TTC549 (cell line): ENCODE measurements at regions not wholly inside any gene's neighbourhood (a gene's known extent, or its start where the extent isn't known, plus 50 kb on each side); places are given as distances from the start of the nearest gene placed in this dataset.
"Not testable (repeated sequence)": the region's sequence is repeated elsewhere in the genome, so short reads cannot be mapped to it uniquely, and the experiment has no call there.

ENCODE experiments used
- FAIRE-seq: peaks from 2 replicates; lab custom pipeline; 2012; peaks lifted over from hg19 to GRCh38; lab: Jason Lieb, UNC

DNA sequence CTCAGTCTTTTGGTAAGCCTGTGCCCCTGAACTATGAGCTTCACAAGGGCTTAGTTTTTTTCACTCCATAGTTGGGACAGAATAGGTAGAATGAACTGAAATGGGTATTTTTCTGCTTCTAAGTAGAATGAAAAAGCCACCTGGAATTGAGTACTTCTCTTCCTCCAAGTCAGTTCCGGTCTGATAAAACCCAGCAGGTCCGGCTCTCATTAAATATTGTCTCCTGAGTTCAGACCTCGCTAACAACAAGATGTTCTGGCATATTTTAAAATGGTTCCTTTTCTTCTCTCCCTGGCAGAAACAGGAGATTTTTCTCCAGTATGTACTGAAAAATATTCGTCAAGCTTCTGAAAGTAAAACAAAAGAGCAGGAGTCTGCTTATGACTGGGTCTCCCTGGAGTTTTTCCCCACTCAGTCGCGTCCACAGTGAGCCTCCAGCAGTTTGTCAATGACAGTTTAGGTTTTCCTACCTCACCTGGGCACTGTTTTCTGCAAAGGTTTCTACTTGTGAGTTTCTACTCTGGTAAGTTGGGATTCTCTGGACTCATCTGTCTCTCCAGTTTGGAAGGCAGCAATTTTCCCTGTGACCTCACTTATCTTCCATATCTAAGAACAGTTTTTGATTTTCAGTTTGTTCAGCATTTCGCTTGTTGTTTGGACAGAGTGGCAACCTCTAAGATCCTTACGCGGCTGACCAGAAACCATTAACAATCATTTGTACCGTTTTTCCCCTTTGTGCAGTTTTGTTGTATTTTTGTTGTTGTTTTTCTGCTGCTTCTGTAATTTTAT is 868.0 kb downstream of the METTL15 start:
- FAIRE-seq = no peak

- FAIRE-seq = no peak
Measured at GRCh38 chr11:28969832-28970231, 861.6 kb downstream of the METTL15 start.

DNA sequence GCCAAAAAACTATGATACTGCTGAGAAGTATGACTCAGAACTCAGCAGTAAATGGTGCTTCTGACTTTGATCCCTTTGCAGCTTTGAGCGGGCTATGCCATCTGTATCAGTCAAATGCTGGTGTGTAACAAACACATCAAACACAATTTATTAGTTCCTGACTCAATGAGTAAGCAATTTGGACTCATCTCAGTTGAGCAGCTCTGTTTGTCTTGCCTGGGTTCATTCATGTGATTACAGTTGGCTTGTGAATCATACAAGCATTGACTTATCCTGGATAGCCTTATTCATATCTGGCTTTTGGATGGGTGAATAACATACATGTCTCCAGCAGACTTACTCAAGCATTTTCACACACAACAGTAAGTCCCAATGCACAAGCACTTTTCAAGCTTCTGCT is 858.8 kb downstream of the METTL15 start:
- FAIRE-seq = no peak

- FAIRE-seq = no peak
Measured at GRCh38 chr11:28965819-28966218, 857.6 kb downstream of the METTL15 start.

DNA sequence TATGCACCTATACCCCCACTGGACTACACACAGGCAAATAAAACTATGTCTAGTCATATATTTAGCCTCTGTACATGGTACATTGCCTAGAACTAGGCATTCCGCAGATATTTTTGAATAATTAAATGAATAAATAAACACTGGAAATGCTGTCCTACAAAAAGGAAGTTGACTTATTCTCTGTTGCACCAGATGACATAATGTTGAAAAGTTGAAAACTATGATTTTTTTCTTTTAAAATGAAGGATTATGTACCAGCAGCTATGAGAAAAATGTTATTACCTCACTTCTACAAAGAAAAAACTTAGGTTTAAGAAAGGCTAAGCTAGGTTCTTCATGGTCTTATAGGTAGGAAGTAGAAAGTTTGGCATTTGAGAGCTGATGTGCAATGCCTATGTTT is 856.6 kb downstream of the METTL15 start:
- no peak for FAIRE-seq

DNA sequence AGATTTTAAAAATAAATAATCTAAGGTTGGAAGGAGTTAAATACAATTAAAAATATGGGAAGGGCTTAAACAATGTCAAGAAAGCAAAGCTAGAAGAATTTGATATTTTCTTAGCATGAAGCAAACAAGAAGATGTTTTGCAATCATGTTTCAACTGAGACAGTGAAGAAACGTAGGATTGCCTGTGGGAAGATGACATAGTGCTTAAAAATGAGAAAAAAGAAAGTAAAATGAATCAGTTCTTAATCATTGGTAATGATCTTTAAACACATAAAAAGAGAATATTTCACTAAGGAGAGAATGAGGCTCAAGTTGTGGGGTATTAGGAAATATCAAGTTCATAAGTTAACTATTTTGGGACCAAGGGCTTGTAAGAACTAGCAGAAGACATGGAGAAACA is 855.0 kb downstream of the METTL15 start:
- FAIRE-seq = no peak

- no peak for FAIRE-seq
Measured at GRCh38 chr11:28962502-28962901, 854.3 kb downstream of the METTL15 start.

- no peak for FAIRE-seq
Measured at GRCh38 chr11:28961726-28962125, 853.5 kb downstream of the METTL15 start.

- FAIRE-seq = no peak
Measured at GRCh38 chr11:28956446-28956845, 848.3 kb downstream of the METTL15 start.

DNA sequence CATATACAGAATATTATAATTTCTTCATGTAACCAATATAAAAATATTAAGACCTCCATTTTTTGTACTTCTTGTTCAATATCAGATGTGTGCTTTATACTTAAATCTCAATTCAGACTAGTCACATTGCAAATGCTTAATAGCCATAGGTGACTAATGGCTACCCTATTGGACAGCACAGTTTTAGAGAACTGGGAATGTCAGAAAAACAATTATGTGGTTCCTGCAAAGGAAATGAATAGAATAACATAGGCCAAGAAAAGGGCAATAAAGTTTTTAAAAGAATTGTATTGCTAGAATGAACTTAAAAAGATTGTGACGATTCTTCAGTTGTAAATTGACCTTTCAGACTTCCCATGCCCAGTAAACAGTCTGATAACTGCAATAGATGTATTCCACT is 843.0 kb downstream of the METTL15 start:
- no peak for FAIRE-seq

DNA sequence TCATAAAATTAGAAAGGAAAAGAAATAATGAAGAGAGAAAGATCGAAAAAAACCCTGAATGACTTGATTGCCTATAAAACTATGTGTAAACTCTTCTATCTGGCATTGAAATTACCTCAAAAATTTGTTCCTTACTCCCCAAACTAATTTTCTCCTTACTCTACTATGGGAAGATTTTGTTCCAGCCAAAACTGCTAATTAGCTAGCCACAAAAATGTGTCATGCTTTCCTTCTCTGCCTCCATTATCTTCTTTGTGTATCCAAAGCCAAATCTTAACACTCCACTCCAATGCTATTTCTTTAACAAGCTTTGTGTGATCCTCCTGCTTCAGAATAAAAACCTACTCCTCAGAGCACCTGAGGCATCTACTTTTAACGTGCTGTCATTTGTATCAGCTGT is 831.2 kb downstream of the METTL15 start:
- FAIRE-seq = no peak

DNA sequence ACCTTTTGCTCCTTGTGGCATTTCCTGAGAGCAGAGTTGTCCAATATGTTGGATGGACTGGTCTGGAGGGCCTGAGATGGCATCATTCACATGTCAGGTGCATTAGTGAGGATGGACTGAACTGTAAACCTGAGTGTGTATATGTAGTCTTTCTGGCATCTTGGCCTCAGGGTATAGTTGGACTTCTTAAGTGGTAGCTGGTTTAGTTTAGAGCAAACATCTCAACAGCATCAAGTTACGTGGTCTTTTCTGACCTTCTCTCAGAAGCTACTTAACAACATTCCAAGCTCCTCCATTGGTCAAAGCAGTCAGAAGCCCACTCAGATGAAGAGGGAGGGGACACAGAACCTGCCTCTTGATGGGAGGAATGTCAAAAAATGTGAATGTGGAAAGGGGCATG is 829.9 kb downstream of the METTL15 start:
- no peak for FAIRE-seq

GRCh38 chr11:28932940-28933339 is 824.8 kb downstream of the METTL15 start:
- FAIRE-seq = no peak

- FAIRE-seq = no peak
Measured at GRCh38 chr11:28924004-28924403, 815.8 kb downstream of the METTL15 start.

DNA sequence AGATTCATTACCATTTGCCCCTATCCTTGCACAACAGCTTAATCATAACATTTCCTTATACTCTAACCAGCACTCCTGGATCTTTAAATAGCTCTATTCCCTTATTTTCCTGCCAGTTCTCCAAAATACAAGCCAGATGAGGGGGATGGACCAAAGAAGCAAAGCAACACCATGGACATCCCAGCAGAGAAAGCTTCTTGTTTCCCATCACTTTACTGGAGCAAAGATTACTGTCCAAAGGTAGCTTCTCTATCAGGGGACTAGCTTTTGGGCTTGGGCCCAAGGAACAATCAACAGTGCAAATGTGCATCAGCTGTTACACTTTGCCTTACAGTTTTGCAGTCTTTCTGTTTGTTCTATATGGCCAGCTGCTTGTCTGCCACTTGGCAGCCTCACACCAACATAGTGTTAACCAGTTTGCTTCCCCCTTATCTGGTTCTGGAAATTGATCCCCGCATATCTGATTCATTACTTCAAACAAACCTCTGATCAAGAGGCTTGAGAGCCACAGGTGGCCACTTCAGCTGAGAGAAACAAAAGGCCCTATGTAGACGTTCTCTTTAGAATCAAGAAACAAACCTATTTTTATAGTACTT is 814.3 kb downstream of the METTL15 start:
- FAIRE-seq = no peak

- no peak for FAIRE-seq
Measured at GRCh38 chr11:28919194-28919593, 811.0 kb downstream of the METTL15 start.

- FAIRE-seq = no peak
Measured at GRCh38 chr11:28913883-28914282, 805.7 kb downstream of the METTL15 start.

DNA sequence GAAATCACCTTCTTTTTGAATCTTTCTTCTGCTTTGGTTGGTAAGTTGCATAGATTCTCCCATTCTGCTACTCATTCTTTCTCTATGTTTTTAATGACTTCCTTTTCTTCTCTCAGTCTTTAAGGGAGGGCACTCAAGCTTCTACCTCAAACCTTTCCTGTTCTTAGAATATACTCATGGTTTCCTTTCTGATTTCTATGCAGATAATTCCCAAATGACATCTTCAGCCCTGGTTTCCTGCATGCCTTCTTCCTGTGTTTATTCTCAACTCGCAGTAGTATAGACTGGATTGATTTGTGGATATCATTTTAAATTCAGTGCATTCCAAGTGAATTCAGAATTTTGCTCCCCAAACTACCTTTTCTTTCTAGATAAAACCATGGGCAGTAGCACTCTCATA is 803.6 kb downstream of the METTL15 start:
- FAIRE-seq = no peak

DNA sequence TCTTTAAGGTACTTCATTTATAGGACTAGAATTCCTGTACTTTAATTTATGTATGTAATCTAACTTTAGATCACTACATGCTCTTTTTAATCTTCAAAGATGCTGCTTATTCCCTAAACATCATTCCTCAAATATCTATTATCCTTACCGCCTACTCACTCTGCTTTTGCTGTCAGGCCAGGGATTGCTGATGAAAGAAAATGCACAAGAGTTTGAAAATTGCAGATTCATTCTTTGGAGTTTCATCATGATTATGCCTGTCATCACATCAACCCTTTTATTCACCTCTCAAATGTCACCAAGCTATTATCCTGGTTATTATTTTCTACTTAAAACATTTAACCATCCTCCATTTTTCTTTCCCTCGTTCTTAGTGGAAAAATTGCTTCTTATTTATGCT is 802.7 kb downstream of the METTL15 start:
- FAIRE-seq = no peak

GRCh38 chr11:28903716-28904115 is 795.5 kb downstream of the METTL15 start:
- FAIRE-seq = no peak

- FAIRE-seq = no peak
Measured at GRCh38 chr11:28900427-28900826, 792.2 kb downstream of the METTL15 start.

GRCh38 chr11:28899706-28900105 is 791.5 kb downstream of the METTL15 start:
- FAIRE-seq = no peak

- not testable (repeated sequence) for FAIRE-seq
Measured at GRCh38 chr11:28890601-28891040, 782.4 kb downstream of the METTL15 start.

DNA sequence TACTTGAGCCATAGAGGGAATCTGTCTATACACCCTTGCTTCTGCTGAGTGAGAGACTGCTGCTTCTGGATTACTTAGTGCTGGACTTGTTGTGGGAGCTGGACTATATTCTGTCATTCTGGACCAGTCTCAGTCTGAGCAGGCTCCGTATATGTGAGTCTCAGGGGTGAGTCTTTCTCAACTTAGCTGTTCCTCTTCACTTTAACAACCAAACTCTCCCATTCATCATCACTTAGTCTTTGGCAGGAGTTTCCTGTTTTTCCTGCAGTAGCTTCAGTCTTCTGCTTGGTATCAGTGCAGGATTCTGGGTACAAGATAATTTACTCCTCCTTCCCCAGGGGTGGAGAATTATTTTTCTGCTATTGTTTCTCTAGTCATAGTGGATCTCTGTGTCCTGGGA is 779.5 kb downstream of the METTL15 start:
- no peak for FAIRE-seq
